ENCODE measurements at regions not wholly inside any gene's neighbourhood (a gene's known extent, or its start where the extent isn't known, plus 50 kb on each side); places are given as distances from the start of the nearest gene placed in this dataset.

GRCh38 chr7:50166997-50167965 is 74.2 kb upstream of the ZPBP start:
- no peak for DNase-seq (ENCODE audit: low read depth)

GRCh38 chr7:50164559-50165170 is 71.6 kb upstream of the ZPBP start:
- DNase-seq (ENCODE audit: low read depth), result no peak

- DNase-seq (ENCODE audit: low read depth), result no peak
Observed at GRCh38 chr7:50160206-50160605, 67.2 kb upstream of the ZPBP start.

- DNase-seq (ENCODE audit: low read depth), result no peak
Observed at GRCh38 chr7:50159154-50159553, 66.1 kb upstream of the ZPBP start.

- DNase-seq (ENCODE audit: low read depth), result no peak
Observed at GRCh38 chr7:50156706-50157105, 63.7 kb upstream of the ZPBP start.

- no peak for DNase-seq (ENCODE audit: low read depth)
Observed at GRCh38 chr7:50156163-50156562, 63.1 kb upstream of the ZPBP start.

GRCh38 chr7:50155755-50156154 is 62.7 kb upstream of the ZPBP start:
- no peak for DNase-seq (ENCODE audit: low read depth)

GRCh38 chr7:50153995-50154394 is 60.9 kb upstream of the ZPBP start:
- DNase-seq (ENCODE audit: low read depth), result no peak

GRCh38 chr7:50153148-50153547 is 60.1 kb upstream of the ZPBP start:
- no peak for DNase-seq (ENCODE audit: low read depth)

- no peak for DNase-seq (ENCODE audit: low read depth)
Observed at GRCh38 chr7:50152486-50152885, 59.4 kb upstream of the ZPBP start.

- no peak for DNase-seq (ENCODE audit: low read depth)
Observed at GRCh38 chr7:50151661-50152060, 58.6 kb upstream of the ZPBP start.

GRCh38 chr7:50151001-50151400 is 58.0 kb upstream of the ZPBP start:
- DNase-seq (ENCODE audit: low read depth), result no peak

- DNase-seq (ENCODE audit: low read depth), result no peak
Observed at GRCh38 chr7:50149369-50149768, 56.3 kb upstream of the ZPBP start.

- DNase-seq (ENCODE audit: low read depth), result no peak
Observed at GRCh38 chr7:50147951-50148808, 55.1 kb upstream of the ZPBP start.

- DNase-seq (ENCODE audit: low read depth), result no peak
Observed at GRCh38 chr7:50146692-50147091, 53.6 kb upstream of the ZPBP start.

GRCh38 chr7:50145801-50146338 is 52.8 kb upstream of the ZPBP start:
- DNase-seq (ENCODE audit: low read depth), result no peak

- DNase-seq (ENCODE audit: low read depth), result no peak
Observed at GRCh38 chr7:50145226-50145625, 52.2 kb upstream of the ZPBP start.
